HCT116 (cell line): ENCODE measurements at regions not wholly inside any gene's neighbourhood (a gene's known extent, or its start where the extent isn't known, plus 50 kb on each side); places are given as distances from the start of the nearest gene placed in this dataset.

ENCODE experiments used
- ATAC-seq: fragments of 200-7000 bp; cut with Tn5 transposase; 2 replicates; pipeline ENCODE4 v1.9.1; 2020; ENCODE audit warnings: mild to moderate bottlenecking, moderate library complexity
- BruUV-seq: library from RNA; stranded (reverse); fragments of 400-500 nt; replicated peaks from 2 replicates; lab custom pipeline; 2021; lab: Mats Ljungman, UMichigan
- CTCF ChIA-PET: fragments of 300-600 bp; sonication (Branson Sonifier 250); formaldehyde crosslinking; loops from one replicate; lab custom pipeline; 2021; ENCODE audit warnings: antibody characterized with exemption; lab: Charles Lee
- POLR2A ChIA-PET: fragments of 300-600, 350-600 bp; sonication (Branson Sonifier 250); formaldehyde crosslinking; loops from one replicate; lab custom pipeline; 2021; ENCODE audit warnings: antibody characterized with exemption; lab: Charles Lee
- RAD21 ChIA-PET, 2 experiments: fragments of 300-600 bp; sonication (Branson Sonifier 250); formaldehyde crosslinking; loops; one replicate each; lab custom pipeline; 2023; ENCODE audit warnings: low total read pairs in 2 of 2; ENCODE audit not compliant: uncharacterized antibody in 2 of 2, unreplicated experiment in 2 of 2, low non-redundant PET in 1 of 2; lab: Charles Lee
- DNase-seq: peaks from one replicate; pipeline ENCODE4 v3.0.0-alpha.2; 2010; ENCODE audit warnings: low read depth, low spot score
- H2AFZ ChIP-seq: fragments of 200-600 bp; shearing (Covaris generic), sonication (generic); 2 replicates; pipeline ENCODE4 v1.6.1; 2017; ENCODE audit warnings: low read depth, mixed run types, mixed read lengths, antibody characterized with exemption, low read length; ENCODE audit not compliant: poor library complexity, severe bottlenecking
- H3K27ac ChIP-seq: 2 replicates; pipeline ENCODE4 v1.5.1; 2012; ENCODE audit warnings: low read depth, low read length
- H3K27me3 ChIP-seq: fragments of 200-600 bp; sonication (generic); 2 replicates; pipeline ENCODE4 v1.6.1; 2016; ENCODE audit warnings: mixed run types, low read length, mixed read lengths; ENCODE audit not compliant: insufficient read depth
- H3K36me3 ChIP-seq, 2 experiments: fragments of 200-500 bp in 1 of 2; fragments of 200-600 bp in 1 of 2; sonication (Bioruptor generic) in 1 of 2; sonication (generic) in 1 of 2; 2 replicates each; pipeline versions ENCODE4 v1.5.1 to v1.6.1; 2014 to 2016; ENCODE audit warnings: low read length in 2 of 2, inconsistent platforms in 1 of 2, mixed read lengths in 1 of 2, mixed run types in 1 of 2; ENCODE audit not compliant: insufficient read depth in 2 of 2, control insufficient read depth in 1 of 2
- H3K4me1 ChIP-seq, 2 experiments: fragments of 200-600 bp in 1 of 2; sonication (generic) in 1 of 2; 2 replicates each; pipeline versions ENCODE4 v1.5.1 to v1.6.1; 2012 to 2017; ENCODE audit warnings: low read length in 2 of 2, inconsistent platforms in 1 of 2, mild to moderate bottlenecking in 1 of 2, mixed read lengths in 1 of 2, mixed run types in 1 of 2, moderate library complexity in 1 of 2; ENCODE audit not compliant: insufficient read depth in 2 of 2, control insufficient read depth in 1 of 2
- H3K4me2 ChIP-seq: fragments of 200-600 bp; sonication (generic); 2 replicates; pipeline ENCODE4 v1.6.1; 2017; ENCODE audit warnings: mixed run types, low read length, mixed read lengths
- H3K4me3 ChIP-seq, 2 experiments: fragments of 200-600 bp in 1 of 2; sonication (generic) in 1 of 2; replicated peaks in 1 of 2; 2 replicates each; pipeline ENCODE4 v1.5.1; 2011 to 2016; ENCODE audit warnings: low read length in 2 of 2, control low read depth in 1 of 2, low read depth in 1 of 2, mild to moderate bottlenecking in 1 of 2, mixed read lengths in 1 of 2, mixed run types in 1 of 2
- H3K79me2 ChIP-seq: fragments of 200-600 bp; sonication (generic); 2 replicates; pipeline ENCODE4 v1.6.1; 2017; ENCODE audit warnings: mild to moderate bottlenecking, mixed run types, low read length, moderate library complexity, mixed read lengths; ENCODE audit not compliant: insufficient read depth
- H3K9ac ChIP-seq: fragments of 200-600 bp; sonication (generic); 2 replicates; pipeline ENCODE4 v1.6.1; 2016; ENCODE audit warnings: low read length, mixed read lengths
- H3K9me2 ChIP-seq: fragments of 200-600 bp; sonication (generic), shearing (Covaris generic); 2 replicates; pipeline ENCODE4 v1.6.1; 2017; ENCODE audit warnings: mixed run types, mild to moderate bottlenecking, moderate library complexity; ENCODE audit not compliant: insufficient read depth
- H3K9me3 ChIP-seq, 2 experiments: fragments of 200-500 bp in 1 of 2; fragments of 200-600 bp in 1 of 2; sonication (Bioruptor generic) in 1 of 2; sonication (generic) in 1 of 2; 2 replicates each; pipeline ENCODE4 v1.6.1; 2014 to 2017; ENCODE audit warnings: low read length in 2 of 2, mixed read lengths in 2 of 2, inconsistent platforms in 1 of 2, low read depth in 1 of 2, mild to moderate bottlenecking in 1 of 2, mixed run types in 1 of 2, moderate library complexity in 1 of 2; ENCODE audit not compliant: control insufficient read depth in 1 of 2, insufficient read depth in 1 of 2
- H4K20me1 ChIP-seq: fragments of 200-600 bp; sonication (generic), shearing (Covaris generic); 2 replicates; pipeline ENCODE4 v1.6.1; 2017; ENCODE audit warnings: mixed run types, mild to moderate bottlenecking, moderate library complexity; ENCODE audit not compliant: insufficient read depth
- ATF3 ChIP-seq: IDR thresholded peaks from 2 replicates; pipeline ENCODE4 v1.6.1; 2012
- CEBPB ChIP-seq: IDR thresholded peaks from 2 replicates; pipeline ENCODE4 v1.6.1; 2012; ENCODE audit warnings: low read depth
- CTCF ChIP-seq, 3 experiments: fragments of 200-600 bp in 1 of 3; sonication (generic) in 1 of 3; IDR thresholded peaks in 2 of 3; conservative IDR thresholded peaks in 1 of 3; 2 replicates each; pipeline ENCODE4 v1.5.1; 2012 to 2017; ENCODE audit warnings: low read depth in 2 of 3, low read length in 2 of 3, antibody characterized with exemption in 1 of 3, borderline replicate concordance in 1 of 3, control low read depth in 1 of 3, mild to moderate bottlenecking in 1 of 3, mixed read lengths in 1 of 3, mixed run types in 1 of 3, moderate library complexity in 1 of 3; ENCODE audit not compliant: insufficient read depth in 1 of 3
- EGR1 ChIP-seq: IDR thresholded peaks from 2 replicates; pipeline ENCODE4 v1.6.1; 2012; ENCODE audit warnings: low read depth
- ELF1 ChIP-seq: IDR thresholded peaks from 2 replicates; pipeline ENCODE4 v1.6.1; 2012; ENCODE audit warnings: low read depth, borderline replicate concordance
- EZH2 ChIP-seq: fragments of 200-600 bp; sonication (generic); IDR thresholded peaks from 2 replicates; pipeline ENCODE4 v1.6.1; 2017; ENCODE audit warnings: antibody characterized with exemption, mixed run types
- FOSL1 ChIP-seq: IDR thresholded peaks from 2 replicates; pipeline ENCODE4 v1.6.1; 2012; ENCODE audit warnings: low read depth
- JUND ChIP-seq: IDR thresholded peaks from 2 replicates; pipeline ENCODE4 v1.6.1; 2012
- MAX ChIP-seq: IDR thresholded peaks from 2 replicates; pipeline ENCODE4 v1.6.1; 2012
- RAD21 ChIP-seq: IDR thresholded peaks from 2 replicates; pipeline ENCODE4 v1.6.1; 2012; ENCODE audit warnings: low read depth, mild to moderate bottlenecking
- SIN3A ChIP-seq: IDR thresholded peaks from 2 replicates; pipeline ENCODE4 v1.6.1; 2012; ENCODE audit warnings: low read depth
- SP1 ChIP-seq: IDR thresholded peaks from 2 replicates; pipeline ENCODE4 v1.6.1; 2012; ENCODE audit warnings: low read depth
- SRF ChIP-seq: IDR thresholded peaks from 2 replicates; pipeline ENCODE4 v1.6.1; 2012; ENCODE audit warnings: low read depth
- ZFX ChIP-seq: fragments of 450-650 bp; IDR thresholded peaks from 2 replicates; pipeline ENCODE4 v1.6.1; 2017
- intact Hi-C: fragments of 100-400 bp; cut with micrococcal nuclease; formaldehyde crosslinking; loops from 2 replicates; pipeline ENCODE4 v1.10.0; 2022

DNA sequence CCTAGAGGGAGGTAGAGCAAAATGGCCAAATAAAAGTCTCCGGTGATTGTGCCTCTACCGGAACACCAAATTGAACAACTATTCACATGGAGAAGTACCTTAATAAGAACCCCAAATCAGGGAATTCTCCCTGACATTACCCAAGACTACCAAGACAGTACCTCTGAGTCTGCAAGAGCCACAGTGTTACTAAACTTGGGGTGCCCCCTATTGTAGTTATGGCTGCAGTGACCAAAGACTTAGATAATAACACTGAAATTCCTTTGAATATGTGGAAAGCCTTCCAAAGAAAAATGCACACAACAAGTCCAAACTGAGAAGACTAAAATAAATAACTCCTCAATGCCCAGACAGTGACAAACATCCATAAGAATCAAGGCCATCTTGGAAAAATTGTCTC lies 682.9 kb upstream of the LRRTM1 start (continued):
- no peak for TF ChIP-seq RAD21
- no peak for TF ChIP-seq EGR1
- no peak for TF ChIP-seq CTCF (IDR thresholded peaks at IDR 0.05 in 2 of 3, conservative IDR thresholded peaks at IDR 0.05 in 1 of 3; ENCODE audit: borderline replicate concordance in 1 of 3, insufficient read depth in 1 of 3, low read depth in 2 of 3, low read length in 2 of 3)
- TF ChIP-seq CEBPB, result no peak

GRCh38 chr2:80969900-80970299 lies 665.3 kb upstream of the LRRTM1 start:
- Histone ChIP-seq H3K9me2 (no peaks in the 10 kb centered on the region), H3K79me2 (no peaks in the 10 kb centered on the region), H3K4me3 (no peak overlapping the region), H3K27me3 (no peaks in the 10 kb centered on the region), H3K9me3 (peaks cover 0 to 3% of the 10 kb centered on the region in 2 experiments; a peak in 1 of 4 replicates), H3K36me3 (no peaks in the 10 kb centered on the region), H3K27ac (no peak overlapping the region), H3K4me1 (no peaks in the 10 kb centered on the region), H2AFZ (no peak overlapping the region), H3K9ac (no peak overlapping the region), H3K4me2 (no peak overlapping the region), H4K20me1 (no peaks in the 10 kb centered on the region)
- no peak for ATAC-seq
- intact Hi-C loops, result no loop called here
- BruUV-seq, result no TSS peak
- TF ChIP-seq CEBPB, result no peak
- TF ChIP-seq JUND, result no peak
- TF ChIP-seq RAD21, result no peak
- TF ChIP-seq EZH2, result no peak
- TF ChIP-seq ZFX, result no peak
- TF ChIP-seq SP1, result no peak
- no peak for TF ChIP-seq ELF1
- no peak for TF ChIP-seq ATF3
- TF ChIP-seq MAX, result no peak
- TF ChIP-seq SIN3A, result no peak
- no peak for TF ChIP-seq SRF
- TF ChIP-seq FOSL1, result no peak
- DNase-seq, result no peak
- POLR2A ChIA-PET, result no interaction called here
- CTCF ChIA-PET, result no interaction called here
- RAD21 ChIA-PET, result no interaction called here
